GM23338 (cell line): ENCODE measurements at regions not wholly inside any gene's neighbourhood (a gene's known extent, or its start where the extent isn't known, plus 50 kb on each side); places are given as distances from the start of the nearest gene placed in this dataset.

ENCODE experiments used
- EZH2 ChIP-seq: fragments of 200-600 bp; sonication (generic); IDR thresholded peaks from one replicate; pipeline ENCODE4 v1.8.0; 2017; ENCODE audit warnings: antibody characterized with exemption, mild to moderate bottlenecking, low read depth; ENCODE audit not compliant: unreplicated experiment
- EZH2phosphoT487 ChIP-seq: fragments of 200-600 bp; sonication (generic); IDR thresholded peaks from one replicate; pipeline ENCODE4 v1.8.1; 2018; ENCODE audit warnings: antibody characterized with exemption; ENCODE audit not compliant: unreplicated experiment
- JUNB ChIP-seq: IDR thresholded peaks from one replicate; pipeline ENCODE4 v1.6.1; 2016; ENCODE audit warnings: antibody characterized with exemption; ENCODE audit not compliant: unreplicated experiment
- POLR2AphosphoS5 ChIP-seq: IDR thresholded peaks from 2 replicates; pipeline ENCODE4 v1.6.1; 2016; ENCODE audit warnings: antibody characterized with exemption, low read depth
- TF ChIP-seq, protein P1 (sequence below), 2 experiments: fragments of 200-600 bp in 1 of 2; sonication (generic) in 1 of 2; conservative IDR thresholded peaks; 2 replicates each; pipeline versions ENCODE4 v1.5.1 to v1.6.1; 2016 to 2017; ENCODE audit warnings: antibody characterized with exemption in 2 of 2, low read depth in 2 of 2, mild to moderate bottlenecking in 2 of 2, moderate library complexity in 1 of 2
- TF ChIP-seq, protein P2 (sequence below): fragments of 250-450 bp; sonication (Bioruptor Pico); IDR thresholded peaks from 2 replicates; pipeline ENCODE4 v1.5.0; 2020; ENCODE audit warnings: mild to moderate bottlenecking, moderate library complexity
- TF ChIP-seq, protein P3 (sequence below): IDR thresholded peaks from one replicate; pipeline ENCODE4 v1.6.1; 2018; ENCODE audit warnings: antibody characterized with exemption; ENCODE audit not compliant: unreplicated experiment

DNA sequence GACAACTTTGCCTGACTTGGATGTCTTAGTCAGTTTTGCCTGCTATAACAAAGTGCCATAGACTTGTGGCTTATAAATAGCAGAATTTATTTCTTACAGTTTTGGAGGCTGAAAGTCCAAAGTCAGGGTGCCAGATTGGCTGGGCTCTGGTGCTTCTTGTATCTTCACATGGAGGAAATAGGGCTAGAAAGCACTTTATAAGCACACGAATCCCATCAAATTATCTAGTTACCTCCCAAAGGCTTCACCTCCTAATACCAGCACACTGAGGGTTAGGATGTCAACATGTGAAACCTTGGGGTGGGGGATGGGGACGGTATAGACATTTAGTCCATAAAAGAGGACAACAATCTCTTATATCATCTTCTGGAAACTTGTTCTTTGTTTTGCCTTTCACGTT is 116.8 kb downstream of the SQOR start:
- TF ChIP-seq, protein P1, sequence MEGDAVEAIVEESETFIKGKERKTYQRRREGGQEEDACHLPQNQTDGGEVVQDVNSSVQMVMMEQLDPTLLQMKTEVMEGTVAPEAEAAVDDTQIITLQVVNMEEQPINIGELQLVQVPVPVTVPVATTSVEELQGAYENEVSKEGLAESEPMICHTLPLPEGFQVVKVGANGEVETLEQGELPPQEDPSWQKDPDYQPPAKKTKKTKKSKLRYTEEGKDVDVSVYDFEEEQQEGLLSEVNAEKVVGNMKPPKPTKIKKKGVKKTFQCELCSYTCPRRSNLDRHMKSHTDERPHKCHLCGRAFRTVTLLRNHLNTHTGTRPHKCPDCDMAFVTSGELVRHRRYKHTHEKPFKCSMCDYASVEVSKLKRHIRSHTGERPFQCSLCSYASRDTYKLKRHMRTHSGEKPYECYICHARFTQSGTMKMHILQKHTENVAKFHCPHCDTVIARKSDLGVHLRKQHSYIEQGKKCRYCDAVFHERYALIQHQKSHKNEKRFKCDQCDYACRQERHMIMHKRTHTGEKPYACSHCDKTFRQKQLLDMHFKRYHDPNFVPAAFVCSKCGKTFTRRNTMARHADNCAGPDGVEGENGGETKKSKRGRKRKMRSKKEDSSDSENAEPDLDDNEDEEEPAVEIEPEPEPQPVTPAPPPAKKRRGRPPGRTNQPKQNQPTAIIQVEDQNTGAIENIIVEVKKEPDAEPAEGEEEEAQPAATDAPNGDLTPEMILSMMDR (conservative IDR thresholded peaks at IDR 0.05; ENCODE audit: low read depth in 2 of 2), result no peak
- TF ChIP-seq, protein P2, sequence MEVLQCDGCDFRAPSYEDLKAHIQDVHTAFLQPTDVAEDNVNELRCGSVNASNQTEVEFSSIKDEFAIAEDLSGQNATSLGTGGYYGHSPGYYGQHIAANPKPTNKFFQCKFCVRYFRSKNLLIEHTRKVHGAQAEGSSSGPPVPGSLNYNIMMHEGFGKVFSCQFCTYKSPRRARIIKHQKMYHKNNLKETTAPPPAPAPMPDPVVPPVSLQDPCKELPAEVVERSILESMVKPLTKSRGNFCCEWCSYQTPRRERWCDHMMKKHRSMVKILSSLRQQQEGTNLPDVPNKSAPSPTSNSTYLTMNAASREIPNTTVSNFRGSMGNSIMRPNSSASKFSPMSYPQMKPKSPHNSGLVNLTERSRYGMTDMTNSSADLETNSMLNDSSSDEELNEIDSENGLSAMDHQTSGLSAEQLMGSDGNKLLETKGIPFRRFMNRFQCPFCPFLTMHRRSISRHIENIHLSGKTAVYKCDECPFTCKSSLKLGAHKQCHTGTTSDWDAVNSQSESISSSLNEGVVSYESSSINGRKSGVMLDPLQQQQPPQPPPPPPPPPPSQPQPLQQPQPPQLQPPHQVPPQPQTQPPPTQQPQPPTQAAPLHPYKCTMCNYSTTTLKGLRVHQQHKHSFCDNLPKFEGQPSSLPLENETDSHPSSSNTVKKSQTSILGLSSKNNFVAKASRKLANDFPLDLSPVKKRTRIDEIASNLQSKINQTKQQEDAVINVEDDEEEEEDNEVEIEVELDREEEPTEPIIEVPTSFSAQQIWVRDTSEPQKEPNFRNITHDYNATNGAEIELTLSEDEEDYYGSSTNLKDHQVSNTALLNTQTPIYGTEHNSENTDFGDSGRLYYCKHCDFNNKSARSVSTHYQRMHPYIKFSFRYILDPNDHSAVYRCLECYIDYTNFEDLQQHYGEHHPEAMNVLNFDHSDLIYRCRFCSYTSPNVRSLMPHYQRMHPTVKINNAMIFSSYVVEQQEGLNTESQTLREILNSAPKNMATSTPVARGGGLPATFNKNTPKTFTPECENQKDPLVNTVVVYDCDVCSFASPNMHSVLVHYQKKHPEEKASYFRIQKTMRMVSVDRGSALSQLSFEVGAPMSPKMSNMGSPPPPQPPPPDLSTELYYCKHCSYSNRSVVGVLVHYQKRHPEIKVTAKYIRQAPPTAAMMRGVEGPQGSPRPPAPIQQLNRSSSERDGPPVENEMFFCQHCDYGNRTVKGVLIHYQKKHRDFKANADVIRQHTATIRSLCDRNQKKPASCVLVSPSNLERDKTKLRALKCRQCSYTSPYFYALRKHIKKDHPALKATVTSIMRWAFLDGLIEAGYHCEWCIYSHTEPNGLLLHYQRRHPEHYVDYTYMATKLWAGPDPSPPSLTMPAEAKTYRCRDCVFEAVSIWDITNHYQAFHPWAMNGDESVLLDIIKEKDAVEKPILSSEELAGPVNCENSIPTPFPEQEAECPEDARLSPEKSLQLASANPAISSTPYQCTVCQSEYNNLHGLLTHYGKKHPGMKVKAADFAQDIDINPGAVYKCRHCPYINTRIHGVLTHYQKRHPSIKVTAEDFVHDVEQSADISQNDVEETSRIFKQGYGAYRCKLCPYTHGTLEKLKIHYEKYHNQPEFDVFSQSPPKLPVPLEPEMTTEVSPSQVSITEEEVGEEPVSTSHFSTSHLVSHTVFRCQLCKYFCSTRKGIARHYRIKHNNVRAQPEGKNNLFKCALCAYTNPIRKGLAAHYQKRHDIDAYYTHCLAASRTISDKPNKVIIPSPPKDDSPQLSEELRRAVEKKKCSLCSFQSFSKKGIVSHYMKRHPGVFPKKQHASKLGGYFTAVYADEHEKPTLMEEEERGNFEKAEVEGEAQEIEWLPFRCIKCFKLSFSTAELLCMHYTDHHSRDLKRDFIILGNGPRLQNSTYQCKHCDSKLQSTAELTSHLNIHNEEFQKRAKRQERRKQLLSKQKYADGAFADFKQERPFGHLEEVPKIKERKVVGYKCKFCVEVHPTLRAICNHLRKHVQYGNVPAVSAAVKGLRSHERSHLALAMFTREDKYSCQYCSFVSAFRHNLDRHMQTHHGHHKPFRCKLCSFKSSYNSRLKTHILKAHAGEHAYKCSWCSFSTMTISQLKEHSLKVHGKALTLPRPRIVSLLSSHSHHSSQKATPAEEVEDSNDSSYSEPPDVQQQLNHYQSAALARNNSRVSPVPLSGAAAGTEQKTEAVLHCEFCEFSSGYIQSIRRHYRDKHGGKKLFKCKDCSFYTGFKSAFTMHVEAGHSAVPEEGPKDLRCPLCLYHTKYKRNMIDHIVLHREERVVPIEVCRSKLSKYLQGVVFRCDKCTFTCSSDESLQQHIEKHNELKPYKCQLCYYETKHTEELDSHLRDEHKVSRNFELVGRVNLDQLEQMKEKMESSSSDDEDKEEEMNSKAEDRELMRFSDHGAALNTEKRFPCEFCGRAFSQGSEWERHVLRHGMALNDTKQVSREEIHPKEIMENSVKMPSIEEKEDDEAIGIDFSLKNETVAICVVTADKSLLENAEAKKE (CRISPR knock-in tag), result no peak
- no peak for TF ChIP-seq POLR2AphosphoS5
- no peak for TF ChIP-seq EZH2phosphoT487
- TF ChIP-seq EZH2, result no peak
- TF ChIP-seq, protein P3, sequence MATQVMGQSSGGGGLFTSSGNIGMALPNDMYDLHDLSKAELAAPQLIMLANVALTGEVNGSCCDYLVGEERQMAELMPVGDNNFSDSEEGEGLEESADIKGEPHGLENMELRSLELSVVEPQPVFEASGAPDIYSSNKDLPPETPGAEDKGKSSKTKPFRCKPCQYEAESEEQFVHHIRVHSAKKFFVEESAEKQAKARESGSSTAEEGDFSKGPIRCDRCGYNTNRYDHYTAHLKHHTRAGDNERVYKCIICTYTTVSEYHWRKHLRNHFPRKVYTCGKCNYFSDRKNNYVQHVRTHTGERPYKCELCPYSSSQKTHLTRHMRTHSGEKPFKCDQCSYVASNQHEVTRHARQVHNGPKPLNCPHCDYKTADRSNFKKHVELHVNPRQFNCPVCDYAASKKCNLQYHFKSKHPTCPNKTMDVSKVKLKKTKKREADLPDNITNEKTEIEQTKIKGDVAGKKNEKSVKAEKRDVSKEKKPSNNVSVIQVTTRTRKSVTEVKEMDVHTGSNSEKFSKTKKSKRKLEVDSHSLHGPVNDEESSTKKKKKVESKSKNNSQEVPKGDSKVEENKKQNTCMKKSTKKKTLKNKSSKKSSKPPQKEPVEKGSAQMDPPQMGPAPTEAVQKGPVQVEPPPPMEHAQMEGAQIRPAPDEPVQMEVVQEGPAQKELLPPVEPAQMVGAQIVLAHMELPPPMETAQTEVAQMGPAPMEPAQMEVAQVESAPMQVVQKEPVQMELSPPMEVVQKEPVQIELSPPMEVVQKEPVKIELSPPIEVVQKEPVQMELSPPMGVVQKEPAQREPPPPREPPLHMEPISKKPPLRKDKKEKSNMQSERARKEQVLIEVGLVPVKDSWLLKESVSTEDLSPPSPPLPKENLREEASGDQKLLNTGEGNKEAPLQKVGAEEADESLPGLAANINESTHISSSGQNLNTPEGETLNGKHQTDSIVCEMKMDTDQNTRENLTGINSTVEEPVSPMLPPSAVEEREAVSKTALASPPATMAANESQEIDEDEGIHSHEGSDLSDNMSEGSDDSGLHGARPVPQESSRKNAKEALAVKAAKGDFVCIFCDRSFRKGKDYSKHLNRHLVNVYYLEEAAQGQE, result no peak
- no peak for TF ChIP-seq JUNB
